IMR-90 (cell line): ENCODE measurements at regions not wholly inside any gene's neighbourhood (a gene's known extent, or its start where the extent isn't known, plus 50 kb on each side); places are given as distances from the start of the nearest gene placed in this dataset.

Experiments used
- ATAC-seq: fragments of 200-7000 bp; cut with Tn5 transposase; 2 replicates; pipeline ENCODE4 v1.9.1; 2020; ENCODE audit warnings: low read depth, mild to moderate bottlenecking, moderate library complexity
- BruUV-seq: library from RNA; stranded (reverse); fragments of 400-500 nt; replicated peaks from 2 replicates; lab custom pipeline; 2021; lab: Mats Ljungman, UMichigan
- CTCF ChIA-PET: fragments of 300-600 bp; formaldehyde crosslinking; extraction: SDS; loops from one replicate; lab custom pipeline; 2021; ENCODE audit warnings: antibody characterized with exemption; lab: Yijun Ruan, JAX
- POLR2A ChIA-PET: fragments of 300-600 bp; sonication (Branson Sonifier 250); formaldehyde crosslinking; loops from one replicate; lab custom pipeline; 2022; ENCODE audit warnings: antibody characterized with exemption; ENCODE audit not compliant: unreplicated experiment; lab: Charles Lee
- DNase-seq: peaks from one replicate; pipeline ENCODE4 v3.0.0; 2013
- H2AFZ ChIP-seq: replicated peaks from 2 replicates; pipeline ENCODE3; 2013; ENCODE audit warnings: low read length, mild to moderate bottlenecking; ENCODE audit not compliant: poor library complexity
- H2AK5ac ChIP-seq: 2 replicates; pipeline ENCODE4 v1.6.1; 2013; ENCODE audit warnings: low read depth, low read length, inconsistent platforms
- H2AK9ac ChIP-seq: replicated peaks from 2 replicates; pipeline ENCODE3; 2013; ENCODE audit warnings: mild to moderate bottlenecking, low read depth, low read length, moderate library complexity; ENCODE audit not compliant: poor library complexity
- H2BK120ac ChIP-seq: 2 replicates; pipeline ENCODE4 v1.6.1; 2013; ENCODE audit warnings: low read depth, low read length, inconsistent platforms
- H2BK15ac ChIP-seq: 3 replicates; pipeline ENCODE4 v1.6.1; 2013; ENCODE audit warnings: low read depth, low read length, inconsistent platforms
- H2BK20ac ChIP-seq: 2 replicates; pipeline ENCODE4 v1.6.1; 2013; ENCODE audit warnings: low read depth, mild to moderate bottlenecking, inconsistent platforms, low read length, moderate library complexity
- H2BK5ac ChIP-seq: 2 replicates; pipeline ENCODE4 v1.6.1; 2013; ENCODE audit warnings: mild to moderate bottlenecking, low read depth, low read length, inconsistent platforms; ENCODE audit not compliant: poor library complexity, severe bottlenecking
- H3K14ac ChIP-seq: replicated peaks from 2 replicates; pipeline ENCODE4 v1.6.1; 2013; ENCODE audit warnings: low read depth, low read length, inconsistent platforms
- H3K18ac ChIP-seq: 2 replicates; pipeline ENCODE4 v1.6.1; 2013; ENCODE audit warnings: low read depth, low read length, control low read depth
- H3K23ac ChIP-seq: 2 replicates; pipeline ENCODE4 v1.6.1; 2013; ENCODE audit warnings: low read depth, low read length, inconsistent platforms
- H3K27ac ChIP-seq: 2 replicates; pipeline ENCODE4 v1.5.1; 2013; ENCODE audit warnings: mild to moderate bottlenecking, control low read depth, low read length; ENCODE audit not compliant: insufficient read depth
- H3K27me3 ChIP-seq: 2 replicates; pipeline ENCODE4 v1.6.1; 2013; ENCODE audit warnings: low read length; ENCODE audit not compliant: control insufficient read depth, insufficient read depth
- H3K36me3 ChIP-seq: 2 replicates; pipeline ENCODE4 v1.6.1; 2013; ENCODE audit warnings: low read length, mixed read lengths; ENCODE audit not compliant: control insufficient read depth, insufficient read depth
- H3K4ac ChIP-seq: 2 replicates; pipeline ENCODE4 v1.6.1; 2013; ENCODE audit warnings: low read depth, low read length, inconsistent platforms
- H3K4me1 ChIP-seq: 2 replicates; pipeline ENCODE4 v1.6.1; 2013; ENCODE audit warnings: low read length, mixed read lengths; ENCODE audit not compliant: control insufficient read depth, insufficient read depth
- H3K4me2 ChIP-seq: 2 replicates; pipeline ENCODE4 v1.6.1; 2013; ENCODE audit warnings: low read depth, mild to moderate bottlenecking, control low read depth, low read length, moderate library complexity
- H3K4me3 ChIP-seq: 2 replicates; pipeline ENCODE4 v1.5.1; 2013; ENCODE audit warnings: low read depth, mild to moderate bottlenecking, control low read depth, low read length, moderate library complexity; ENCODE audit not compliant: insufficient read depth
- H3K56ac ChIP-seq: 2 replicates; pipeline ENCODE4 v1.6.1; 2013; ENCODE audit warnings: low read length, inconsistent platforms; ENCODE audit not compliant: insufficient read depth; ENCODE audit errors: extremely low read depth
- H3K79me1 ChIP-seq, 2 experiments: 2 replicates each; pipeline ENCODE4 v1.6.1; 2013; ENCODE audit warnings: low read length in 2 of 2, inconsistent platforms in 1 of 2, low read depth in 1 of 2
- H3K9ac ChIP-seq: 2 replicates; pipeline ENCODE4 v1.6.1; 2013; ENCODE audit warnings: low read depth, low read length, control low read depth
- H3K9me1 ChIP-seq: 2 replicates; pipeline ENCODE4 v1.6.1; 2013; ENCODE audit warnings: low read length, inconsistent platforms; ENCODE audit not compliant: insufficient read depth
- H3K9me3 ChIP-seq: 2 replicates; pipeline ENCODE4 v1.6.1; 2013; ENCODE audit warnings: low read length; ENCODE audit not compliant: control insufficient read depth, insufficient read depth
- H4K20me1 ChIP-seq: 2 replicates; pipeline ENCODE4 v1.6.1; 2013; ENCODE audit warnings: low read length, inconsistent platforms; ENCODE audit not compliant: insufficient read depth
- H4K5ac ChIP-seq: 2 replicates; pipeline ENCODE4 v1.6.1; 2013; ENCODE audit warnings: mild to moderate bottlenecking, low read depth, low read length, control low read depth
- H4K8ac ChIP-seq, 2 experiments: 2 replicates each; pipeline ENCODE4 v1.6.1; 2013; ENCODE audit warnings: low read depth in 2 of 2, low read length in 2 of 2, control low read depth in 1 of 2, inconsistent platforms in 1 of 2
- H4K91ac ChIP-seq: 2 replicates; pipeline ENCODE4 v1.6.1; 2013; ENCODE audit warnings: low read depth, low read length, inconsistent platforms; ENCODE audit not compliant: insufficient read depth
- CHD1 ChIP-seq: IDR thresholded peaks from 2 replicates; pipeline ENCODE4 v1.6.1; 2012; ENCODE audit warnings: low read depth, low read length, improper control_type of control experiment
- MAZ ChIP-seq: IDR thresholded peaks from 2 replicates; pipeline ENCODE4 v1.6.1; 2012; ENCODE audit warnings: low read depth, mild to moderate bottlenecking, low read length, improper control_type of control experiment, moderate library complexity, borderline replicate concordance
- NFE2L2 ChIP-seq: fragments of 150-350 bp; IDR thresholded peaks from 2 replicates; pipeline ENCODE4 v1.6.1; 2016; ENCODE audit warnings: low read depth, mild to moderate bottlenecking, low read length
- RCOR1 ChIP-seq: IDR thresholded peaks from 2 replicates; pipeline ENCODE4 v1.6.1; 2012; ENCODE audit warnings: mild to moderate bottlenecking, low read length, improper control_type of control experiment; ENCODE audit not compliant: insufficient replicate concordance
- WGBS, 2 experiments: methylation state at CpG; one replicate each; pipeline versions ENCODE4 v1.1.5 to v1.1.7; 2013; ENCODE audit warnings: missing lambda C conversion rate in 2 of 2; ENCODE audit not compliant: insufficient read length in 1 of 2; ENCODE audit errors: extremely low coverage in 2 of 2; 5-methylcytosine and 5-hydroxymethylcytosine counted together
- dilution Hi-C: fragments of 300-500 bp; cut with HindIII; formaldehyde crosslinking; loops from one replicate; pipeline ENCODE4 v1.14.3; 2018; ENCODE audit warnings: low sequenced_read_pairs; ENCODE audit not compliant: unreplicated experiment
- in situ Hi-C: fragments of 300-500 bp; cut with MboI; formaldehyde crosslinking; loops from 3 replicates; pipeline ENCODE4 v1.14.3; 2019; ENCODE audit warnings: low sequenced_read_pairs, inconsistent platforms, mixed read lengths
- intact Hi-C: fragments of 100-400 bp; cut with micrococcal nuclease; formaldehyde crosslinking; loops from 2 replicates; pipeline ENCODE4 v1.10.0; 2022
- TF ChIP-seq, protein P1 (sequence below): fragments of 150-350 bp; IDR thresholded peaks from 2 replicates; pipeline ENCODE4 v1.6.1; 2016; ENCODE audit warnings: low read depth, mild to moderate bottlenecking, low read length, moderate library complexity, borderline replicate concordance
- TF ChIP-seq, protein P2 (sequence below): conservative IDR thresholded peaks from 2 replicates; pipeline ENCODE4 v1.5.1; 2012; ENCODE audit warnings: mild to moderate bottlenecking, low read depth, low read length, improper control_type of control experiment

DNA sequence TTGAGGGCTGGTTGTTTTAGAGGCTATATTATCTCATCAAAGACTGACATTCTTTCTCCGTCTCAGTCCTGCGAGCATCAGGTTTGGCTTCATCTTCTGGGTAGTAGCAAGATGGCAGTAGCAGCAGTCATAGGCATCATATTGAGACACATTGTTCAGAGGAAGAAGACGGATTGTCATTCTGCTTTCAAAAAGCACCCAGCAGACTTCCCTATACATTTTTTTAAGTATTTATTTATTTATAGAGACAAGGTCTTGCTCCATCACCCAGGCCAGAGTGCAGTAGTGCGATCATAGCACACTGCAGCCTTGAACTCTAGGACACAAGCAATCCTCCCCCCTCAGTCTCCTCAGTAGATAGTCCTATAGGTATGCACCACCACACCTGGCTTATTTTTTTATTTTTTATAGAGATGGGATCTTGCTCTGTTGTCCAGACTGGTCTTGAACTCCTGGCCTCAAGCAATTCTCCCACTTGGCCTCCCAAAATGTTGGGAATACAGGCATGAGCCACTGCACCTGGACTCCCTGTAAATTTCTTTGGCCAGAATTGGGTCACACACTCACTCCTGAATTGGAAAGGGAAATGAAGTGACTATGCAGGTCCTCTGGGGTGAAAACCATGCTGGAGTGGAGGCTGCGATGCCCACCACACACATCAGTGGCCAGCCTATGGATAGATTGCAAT lies 125.4 kb downstream of the SLC38A6 start:
- intact Hi-C loops: no loop called here
- no TSS peak for BruUV-seq
- CTCF ChIA-PET: no interaction called here

More for the DNA sequence above, 125.4 kb downstream of the SLC38A6 start:
- H3K9me1 ChIP-seq: peaks cover 56% of the 10 kb centered on the region
- peaks cover 1% of the 10 kb centered on the region; the same call in 1 of the 2 replicates for H3K36me3 ChIP-seq
- peak overlapping the region; percentile 86 for H3K4ac ChIP-seq
- H3K27ac ChIP-seq: no peak overlapping the region
- H3K9ac ChIP-seq: no peak overlapping the region
- no peak for ATAC-seq
- dilution Hi-C loops: no loop called here
- TF ChIP-seq NFE2L2 (no peak), MAZ (no peak), CHD1 (no peak), RCOR1 (no peak)
- TF ChIP-seq, protein P1, sequence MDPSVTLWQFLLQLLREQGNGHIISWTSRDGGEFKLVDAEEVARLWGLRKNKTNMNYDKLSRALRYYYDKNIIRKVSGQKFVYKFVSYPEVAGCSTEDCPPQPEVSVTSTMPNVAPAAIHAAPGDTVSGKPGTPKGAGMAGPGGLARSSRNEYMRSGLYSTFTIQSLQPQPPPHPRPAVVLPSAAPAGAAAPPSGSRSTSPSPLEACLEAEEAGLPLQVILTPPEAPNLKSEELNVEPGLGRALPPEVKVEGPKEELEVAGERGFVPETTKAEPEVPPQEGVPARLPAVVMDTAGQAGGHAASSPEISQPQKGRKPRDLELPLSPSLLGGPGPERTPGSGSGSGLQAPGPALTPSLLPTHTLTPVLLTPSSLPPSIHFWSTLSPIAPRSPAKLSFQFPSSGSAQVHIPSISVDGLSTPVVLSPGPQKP: no peak
- TF ChIP-seq, protein P2, sequence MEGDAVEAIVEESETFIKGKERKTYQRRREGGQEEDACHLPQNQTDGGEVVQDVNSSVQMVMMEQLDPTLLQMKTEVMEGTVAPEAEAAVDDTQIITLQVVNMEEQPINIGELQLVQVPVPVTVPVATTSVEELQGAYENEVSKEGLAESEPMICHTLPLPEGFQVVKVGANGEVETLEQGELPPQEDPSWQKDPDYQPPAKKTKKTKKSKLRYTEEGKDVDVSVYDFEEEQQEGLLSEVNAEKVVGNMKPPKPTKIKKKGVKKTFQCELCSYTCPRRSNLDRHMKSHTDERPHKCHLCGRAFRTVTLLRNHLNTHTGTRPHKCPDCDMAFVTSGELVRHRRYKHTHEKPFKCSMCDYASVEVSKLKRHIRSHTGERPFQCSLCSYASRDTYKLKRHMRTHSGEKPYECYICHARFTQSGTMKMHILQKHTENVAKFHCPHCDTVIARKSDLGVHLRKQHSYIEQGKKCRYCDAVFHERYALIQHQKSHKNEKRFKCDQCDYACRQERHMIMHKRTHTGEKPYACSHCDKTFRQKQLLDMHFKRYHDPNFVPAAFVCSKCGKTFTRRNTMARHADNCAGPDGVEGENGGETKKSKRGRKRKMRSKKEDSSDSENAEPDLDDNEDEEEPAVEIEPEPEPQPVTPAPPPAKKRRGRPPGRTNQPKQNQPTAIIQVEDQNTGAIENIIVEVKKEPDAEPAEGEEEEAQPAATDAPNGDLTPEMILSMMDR: no peak
- H3K23ac ChIP-seq: no peak overlapping the region
- H4K20me1 ChIP-seq: no peaks in the 10 kb centered on the region
- no peak overlapping the region for H4K5ac ChIP-seq
- in situ Hi-C loops: no loop called here
- H2AFZ ChIP-seq: no peak overlapping the region
- H2BK120ac ChIP-seq: peak overlapping the region; percentile 92
- peak overlapping the region; percentile 42 for H3K14ac ChIP-seq
- WGBS, 2 experiments: no CpG with 5 or more reads among the region's 5 CpGs
- H2BK15ac ChIP-seq: peak overlapping the region; percentile 63; the same call in 2 of the 3 replicates
- H3K27me3 ChIP-seq: no peaks in the 10 kb centered on the region
- peak overlapping the region; percentile 41 for H4K91ac ChIP-seq
- peaks cover 46% of the 10 kb centered on the region for H3K4me1 ChIP-seq
- no peak overlapping the region for H3K56ac ChIP-seq
- POLR2A ChIA-PET: no interaction called here
- no peak overlapping the region for H3K4me2 ChIP-seq
- no peak overlapping the region for H2AK9ac ChIP-seq
- H2BK20ac ChIP-seq: peak overlapping the region; percentile 91
- H3K18ac ChIP-seq: no peak overlapping the region
- peak overlapping the region; percentile 91 for H2AK5ac ChIP-seq
- no peak for DNase-seq
- peak overlapping the region; percentile 16 to 44; a peak in 2 of 4 replicates for H4K8ac ChIP-seq
- no peaks in the 10 kb centered on the region for H3K9me3 ChIP-seq
- H3K79me1 ChIP-seq: peaks cover 0 to 17% of the 10 kb centered on the region in 2 experiments; a peak in 2 of 4 replicates
- no peak overlapping the region for H3K4me3 ChIP-seq
- peak overlapping the region; percentile 12 for H2BK5ac ChIP-seq
